AG10803 (cell line): ENCODE measurements at regions not wholly inside any gene's neighbourhood (a gene's known extent, or its start where the extent isn't known, plus 50 kb on each side); places are given as distances from the start of the nearest gene placed in this dataset.

Experiments used
- DNase-seq: peaks from one replicate; pipeline ENCODE4 v3.0.0; 2010; ENCODE audit warnings: low read depth
- H3K4me3 ChIP-seq: 2 replicates; pipeline ENCODE4 v1.5.1; 2011; ENCODE audit warnings: mild to moderate bottlenecking, low read length, control low read depth
- TF ChIP-seq, protein P1 (sequence below): conservative IDR thresholded peaks from 2 replicates; pipeline ENCODE4 v1.5.1; 2011; ENCODE audit warnings: mild to moderate bottlenecking, low read length, control low read depth, inconsistent platforms

DNA sequence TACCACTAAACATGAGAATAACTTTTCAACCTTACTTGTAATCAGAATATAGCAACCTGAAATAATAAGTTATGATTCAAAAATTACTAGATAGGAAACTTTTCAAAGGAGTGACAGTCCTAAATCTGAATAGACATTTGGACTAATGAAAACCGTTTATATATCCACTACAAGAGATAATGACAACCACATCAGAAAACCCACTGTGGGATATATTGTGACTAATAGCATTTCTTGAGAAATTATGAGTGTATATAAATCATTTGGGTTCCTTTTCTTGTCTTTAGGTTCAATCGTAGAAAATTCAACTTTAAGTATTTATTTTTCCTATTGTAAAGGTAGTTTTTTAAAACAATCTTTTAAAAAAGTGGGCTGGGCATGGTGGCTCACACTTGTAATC is 170.2 kb upstream of the PRSS58 start:
- H3K4me3 ChIP-seq = no peak overlapping the region
- DNase-seq = no peak
- TF ChIP-seq, protein P1, sequence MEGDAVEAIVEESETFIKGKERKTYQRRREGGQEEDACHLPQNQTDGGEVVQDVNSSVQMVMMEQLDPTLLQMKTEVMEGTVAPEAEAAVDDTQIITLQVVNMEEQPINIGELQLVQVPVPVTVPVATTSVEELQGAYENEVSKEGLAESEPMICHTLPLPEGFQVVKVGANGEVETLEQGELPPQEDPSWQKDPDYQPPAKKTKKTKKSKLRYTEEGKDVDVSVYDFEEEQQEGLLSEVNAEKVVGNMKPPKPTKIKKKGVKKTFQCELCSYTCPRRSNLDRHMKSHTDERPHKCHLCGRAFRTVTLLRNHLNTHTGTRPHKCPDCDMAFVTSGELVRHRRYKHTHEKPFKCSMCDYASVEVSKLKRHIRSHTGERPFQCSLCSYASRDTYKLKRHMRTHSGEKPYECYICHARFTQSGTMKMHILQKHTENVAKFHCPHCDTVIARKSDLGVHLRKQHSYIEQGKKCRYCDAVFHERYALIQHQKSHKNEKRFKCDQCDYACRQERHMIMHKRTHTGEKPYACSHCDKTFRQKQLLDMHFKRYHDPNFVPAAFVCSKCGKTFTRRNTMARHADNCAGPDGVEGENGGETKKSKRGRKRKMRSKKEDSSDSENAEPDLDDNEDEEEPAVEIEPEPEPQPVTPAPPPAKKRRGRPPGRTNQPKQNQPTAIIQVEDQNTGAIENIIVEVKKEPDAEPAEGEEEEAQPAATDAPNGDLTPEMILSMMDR = no peak

DNA sequence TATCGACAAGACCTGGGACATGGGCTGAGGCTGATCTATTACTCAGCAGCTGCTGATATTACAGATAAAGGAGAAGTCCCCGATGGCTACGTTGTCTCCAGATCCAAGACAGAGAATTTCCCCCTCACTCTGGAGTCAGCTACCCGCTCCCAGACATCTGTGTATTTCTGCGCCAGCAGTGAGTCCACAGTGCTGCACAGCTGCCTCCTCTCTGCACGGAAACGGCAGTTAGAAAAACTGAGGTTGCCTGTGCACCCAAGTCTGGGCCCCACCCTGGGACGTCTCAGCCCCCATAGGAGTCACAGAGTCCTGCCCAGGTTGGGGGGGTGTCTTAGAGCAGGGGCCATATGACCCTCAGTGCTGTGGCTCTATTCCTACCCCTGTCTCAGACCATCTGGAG is 167.4 kb upstream of the PRSS58 start:
- H3K4me3 ChIP-seq = no peak overlapping the region
- DNase-seq = no peak
- TF ChIP-seq, protein P1 = no peak

DNA sequence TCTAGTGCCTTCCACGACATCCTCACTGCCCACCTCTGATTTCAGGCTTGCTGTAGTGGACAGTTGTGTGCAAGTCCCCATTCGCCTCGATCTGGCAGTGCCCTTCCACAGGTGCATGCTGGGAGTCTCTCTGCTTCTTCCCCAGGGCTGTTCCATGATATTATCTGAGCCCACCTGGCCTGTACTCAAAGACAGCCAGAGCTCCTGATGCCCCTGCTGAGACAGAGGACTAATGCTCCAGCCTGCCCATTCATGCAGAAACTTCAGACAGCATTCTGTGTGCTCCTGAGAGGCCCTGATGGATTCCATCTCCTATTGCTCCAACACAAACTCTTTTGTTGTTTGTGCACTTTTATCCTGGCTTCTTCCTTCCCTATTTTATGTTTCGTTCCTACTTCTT is 164.8 kb upstream of the PRSS58 start:
- no peak overlapping the region for H3K4me3 ChIP-seq
- DNase-seq = no peak
- TF ChIP-seq, protein P1 = no peak

DNA sequence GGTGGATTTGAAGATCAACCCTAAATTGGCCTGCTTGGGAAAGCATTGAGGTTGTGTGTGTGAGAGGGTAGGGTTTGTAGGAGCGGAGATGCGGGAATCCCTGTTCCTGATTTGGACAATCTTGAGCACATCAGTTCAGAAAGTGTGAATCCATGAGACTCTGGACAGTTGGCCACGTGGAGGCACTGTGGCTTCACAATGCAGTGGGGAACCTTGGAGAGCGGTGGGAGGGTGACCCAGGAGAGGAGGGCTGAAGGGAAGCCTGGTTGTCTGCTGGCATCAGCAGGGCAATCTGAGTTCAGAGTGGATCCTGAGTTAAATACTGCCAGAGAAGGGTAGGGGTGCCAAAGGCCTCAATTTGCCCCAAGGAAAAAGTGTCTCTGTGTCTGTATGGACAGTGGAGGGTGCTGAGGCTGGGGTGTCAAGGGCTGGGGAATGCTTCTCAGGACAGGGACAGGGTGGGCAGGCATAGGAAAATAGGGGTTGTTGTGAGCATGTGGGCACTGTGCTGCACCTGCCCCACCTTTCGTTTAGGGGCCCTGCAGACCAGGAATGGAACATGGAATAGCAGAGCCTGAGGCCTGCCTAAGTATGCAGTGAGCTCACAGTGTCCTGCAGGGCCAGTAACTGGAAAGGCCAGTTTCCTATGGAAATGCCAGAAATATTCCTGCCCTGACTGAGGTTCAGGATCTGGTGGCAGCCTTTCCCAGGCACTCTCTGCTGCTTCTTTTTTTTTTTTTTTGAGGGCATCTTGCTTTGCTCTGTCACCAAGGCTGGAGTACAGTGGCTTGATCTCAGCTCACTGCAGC is 162.9 kb upstream of the PRSS58 start:
- TF ChIP-seq, protein P1 = peak; percentile 60
- H3K4me3 ChIP-seq = no peak overlapping the region
- no peak for DNase-seq

DNA sequence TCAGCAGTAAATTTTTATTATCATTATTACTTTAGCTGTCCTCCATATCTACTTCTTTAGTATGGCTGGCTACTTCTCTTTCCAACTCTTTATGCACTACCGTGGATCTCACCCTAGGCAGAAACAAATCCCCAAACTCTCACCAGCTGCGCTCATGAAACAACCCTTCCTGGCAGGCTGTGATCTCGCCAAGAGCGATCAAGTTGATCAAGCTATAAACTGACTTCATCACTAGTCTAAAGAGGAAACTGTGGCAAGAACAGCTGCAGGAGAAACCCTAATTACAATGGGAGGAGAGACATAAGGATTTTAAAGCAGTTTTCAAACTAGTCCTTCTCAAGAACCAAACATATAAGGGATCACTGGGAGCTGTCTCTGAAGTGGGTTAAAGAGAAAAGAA is 160.5 kb upstream of the PRSS58 start:
- no peak for DNase-seq
- H3K4me3 ChIP-seq = no peak overlapping the region
- TF ChIP-seq, protein P1 = no peak

DNA sequence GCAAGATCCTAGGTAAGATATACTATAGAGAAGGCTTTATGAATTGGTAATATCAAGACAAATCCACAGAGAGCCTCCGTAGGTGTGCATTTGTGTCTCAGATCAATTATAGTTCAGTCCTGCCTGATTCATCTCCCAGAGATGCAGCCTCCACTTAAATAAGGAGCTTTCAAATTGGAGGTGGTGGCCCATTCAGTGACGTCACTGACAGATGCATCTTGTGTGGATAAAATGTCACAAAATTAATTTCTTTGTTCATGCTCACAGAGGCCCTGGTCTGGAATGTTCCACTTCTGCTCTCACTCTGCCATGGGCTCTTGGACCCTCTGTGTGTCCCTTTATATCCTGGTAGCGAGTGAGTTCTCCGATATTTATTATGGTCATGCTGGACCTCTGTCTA is 157.1 kb upstream of the PRSS58 start:
- no peak overlapping the region for H3K4me3 ChIP-seq
- TF ChIP-seq, protein P1 = no peak
- no peak for DNase-seq

DNA sequence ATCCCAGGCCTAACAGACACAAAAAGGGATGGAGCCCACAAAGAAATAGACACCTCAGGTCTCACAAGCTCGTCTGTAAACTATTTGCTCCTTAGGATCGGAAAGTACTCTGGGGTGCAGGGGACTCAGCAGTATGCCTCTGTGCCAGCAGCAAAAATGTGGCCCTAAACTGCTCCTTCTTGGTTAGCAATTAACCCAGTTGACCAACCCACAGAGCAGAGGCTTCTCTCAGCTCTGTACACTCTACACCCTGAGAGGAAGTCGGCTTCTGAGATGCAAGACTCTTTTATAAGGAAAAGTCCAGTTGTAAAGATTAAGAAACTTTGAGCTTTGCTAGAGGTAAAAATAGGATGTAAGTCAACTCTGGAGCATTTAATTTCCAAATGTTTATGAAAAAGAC is 156.3 kb upstream of the PRSS58 start:
- TF ChIP-seq, protein P1 = no peak
- H3K4me3 ChIP-seq = no peak overlapping the region
- DNase-seq = no peak
